Right lobe of liver (tissue), 6 donors: ENCODE measurements at regions not wholly inside any gene's neighbourhood (a gene's known extent, or its start where the extent isn't known, plus 50 kb on each side); places are given as distances from the start of the nearest gene placed in this dataset.

ENCODE experiments used
- ATAC-seq, 4 donors: fragments of 200-7000 bp; cut with Tn5 transposase; one replicate each; pipeline ENCODE4 v1.9.1; 2020; ENCODE audit warnings: mild to moderate bottlenecking in 4 of 4, moderate library complexity in 4 of 4
- DNase-seq, 3 donors: peaks; one replicate each; pipeline ENCODE4 v3.0.0-alpha.2; 2020
- H3K27ac ChIP-seq, 3 donors: fragments of 200-600 bp; one replicate each; pipeline ENCODE4 v1.8.0; 2022
- H3K27me3 ChIP-seq, 2 donors: fragments of 200-600 bp; one replicate each; pipeline ENCODE4 v1.8.0; 2022
- H3K36me3 ChIP-seq, 4 donors: fragments of 200-600 bp; sonication (generic) in 1 of 4; one replicate each; pipeline versions ENCODE4 v1.5.1 to v1.8.0; 2017 to 2022; ENCODE audit warnings: control low read depth in 1 of 4
- H3K4me1 ChIP-seq, 4 donors: fragments of 200-600 bp; sonication (generic) in 1 of 4; one replicate each; pipeline versions ENCODE4 v1.5.1 to v1.8.0; 2017 to 2022; ENCODE audit warnings: control low read depth in 1 of 4
- H3K4me3 ChIP-seq, 3 donors: fragments of 200-600 bp; one replicate each; pipeline ENCODE4 v1.8.0; 2022
- H3K9me3 ChIP-seq, 4 donors: fragments of 200-600 bp; sonication (generic) in 1 of 4; one replicate each; pipeline versions ENCODE4 v1.5.1 to v1.8.0; 2017 to 2022; ENCODE audit warnings: control low read depth in 1 of 4
- CTCF ChIP-seq, 4 donors: fragments of 200-600 bp in 3 of 4; fragments of 450-650 bp in 1 of 4; IDR thresholded peaks; one replicate each; pipeline versions ENCODE4 v1.5.1 to v1.8.0; 2016 to 2022; ENCODE audit warnings: antibody characterized with exemption in 4 of 4, mild to moderate bottlenecking in 2 of 4
- POLR2A ChIP-seq: fragments of 450-650 bp; IDR thresholded peaks from one replicate; pipeline ENCODE4 v1.6.1; 2017; ENCODE audit warnings: antibody characterized with exemption, mild to moderate bottlenecking
- WGBS: methylation state at CpG from one replicate; pipeline ENCODE4 v1.1.6; 2018; ENCODE audit warnings: low coverage, low lambda C conversion rate; ENCODE audit not compliant: insufficient coverage; ENCODE audit errors: missing lambda C conversion rate; 5-methylcytosine and 5-hydroxymethylcytosine counted together
- intact Hi-C, 2 donors: fragments of 100-400 bp; cut with DNase I; formaldehyde crosslinking; loops; one replicate each; pipeline versions ENCODE4 v1.11.2 to v1.14.1; 2022
- donor health status: DM: no; HTN: yes; CAD: no.
- donor health status: DM: no; HTN: no; CAD: no.
- donor health status: DM: no; HTN: no; CAD: no.
- donor health status: DM: no; HTN: yes; CAD: no.
- donor health status: DM: no; HTN: yes; CAD: no.

- intact Hi-C loops: no loop called here
- no peaks in the 10 kb centered on the region for H3K4me1 ChIP-seq
- H3K27ac ChIP-seq: no peak overlapping the region
- no peak overlapping the region for H3K4me3 ChIP-seq
- H3K9me3 ChIP-seq: no peaks in the 10 kb centered on the region
- no peaks in the 10 kb centered on the region for H3K27me3 ChIP-seq
- no peaks in the 10 kb centered on the region for H3K36me3 ChIP-seq
- ATAC-seq: no peak
- DNase-seq: no peak
- no peak for TF ChIP-seq CTCF (IDR thresholded peaks at IDR 0.05)
- TF ChIP-seq POLR2A: no peak
Measured at GRCh38 chr4:100083289-100083688, 107.0 kb downstream of the DDIT4L start.

- no peaks in the 10 kb centered on the region for H3K9me3 ChIP-seq
- ATAC-seq (no peak), DNase-seq (no peak)
- intact Hi-C loops: no loop called here
- TF ChIP-seq POLR2A (no peak), CTCF (IDR thresholded peaks at IDR 0.05) (no peak)
- 36% methylated on average over 1 of the region's 1 CpG for WGBS
- H3K4me1 ChIP-seq: no peaks in the 10 kb centered on the region
- no peaks in the 10 kb centered on the region for H3K36me3 ChIP-seq
- H3K27ac ChIP-seq: no peak overlapping the region
- H3K4me3 ChIP-seq: no peak overlapping the region
- no peaks in the 10 kb centered on the region for H3K27me3 ChIP-seq
Measured at GRCh38 chr4:100082852-100083251, 107.4 kb downstream of the DDIT4L start.

- no peaks in the 10 kb centered on the region for H3K9me3 ChIP-seq
- ATAC-seq (no peak), DNase-seq (no peak)
- 60% methylated on average over 1 of the region's 1 CpG for WGBS
- no peak overlapping the region for H3K4me3 ChIP-seq
- H3K27me3 ChIP-seq: no peaks in the 10 kb centered on the region
- no peaks in the 10 kb centered on the region for H3K36me3 ChIP-seq
- intact Hi-C loops: no loop called here
- TF ChIP-seq CTCF (IDR thresholded peaks at IDR 0.05): no peak
- no peak for TF ChIP-seq POLR2A
- H3K4me1 ChIP-seq: no peaks in the 10 kb centered on the region
- no peak overlapping the region for H3K27ac ChIP-seq
Measured at GRCh38 chr4:100081491-100081890, 108.8 kb downstream of the DDIT4L start.

- H3K9me3 ChIP-seq: no peaks in the 10 kb centered on the region
- ATAC-seq (no peak), DNase-seq (no peak)
- no peaks in the 10 kb centered on the region for H3K27me3 ChIP-seq
- H3K4me1 ChIP-seq: no peaks in the 10 kb centered on the region
- no peak overlapping the region for H3K27ac ChIP-seq
- TF ChIP-seq CTCF (IDR thresholded peaks at IDR 0.05): no peak
- intact Hi-C loops: no loop called here
- no peak overlapping the region for H3K4me3 ChIP-seq
- 44% methylated on average over 3 of the region's 3 CpGs for WGBS
- H3K36me3 ChIP-seq: no peaks in the 10 kb centered on the region
Measured at GRCh38 chr4:100079264-100079663, 111.0 kb downstream of the DDIT4L start.

- DNase-seq (no peak), ATAC-seq (no peak)
- no peak overlapping the region for H3K4me3 ChIP-seq
- no peaks in the 10 kb centered on the region for H3K27me3 ChIP-seq
- no peak overlapping the region for H3K27ac ChIP-seq
- H3K4me1 ChIP-seq: no peaks in the 10 kb centered on the region
- intact Hi-C loops: no loop called here
- no peaks in the 10 kb centered on the region for H3K36me3 ChIP-seq
- H3K9me3 ChIP-seq: no peaks in the 10 kb centered on the region
- TF ChIP-seq CTCF (IDR thresholded peaks at IDR 0.05) (no peak), POLR2A (no peak)
Measured at GRCh38 chr4:100076753-100077152, 113.5 kb downstream of the DDIT4L start.
